K562 (cell line): ENCODE measurements at regions not wholly inside any gene's neighbourhood (a gene's known extent, or its start where the extent isn't known, plus 50 kb on each side); places are given as distances from the start of the nearest gene placed in this dataset.

ENCODE experiments used
- ATAC-seq: fragments of 200-7000 bp; cut with Tn5 transposase; 3 replicates; pipeline ENCODE4 v1.9.1; 2020; ENCODE audit warnings: moderate library complexity
- BruUV-seq: library from RNA; stranded (reverse); fragments of 400-500 nt; replicated peaks from 2 replicates; lab custom pipeline; 2021; lab: Mats Ljungman, UMichigan
- CTCF ChIA-PET: fragments of 300-600 bp; formaldehyde crosslinking; extraction: SDS; loops from one replicate; lab custom pipeline; 2021; ENCODE audit warnings: low intra/inter-chr PET ratio; lab: Yijun Ruan, JAX
- POLR2A ChIA-PET: fragments of 300-600, 350-650 bp; sonication (Branson Sonifier 250); formaldehyde crosslinking; extraction: SDS; loops from one replicate; lab custom pipeline; 2021; ENCODE audit warnings: antibody characterized with exemption, inconsistent platforms; lab: Yijun Ruan, JAX
- DNase-seq, 4 experiments: peaks; one replicate each; pipeline versions ENCODE4 v3.0.0 to v3.0.0-alpha.2; 2011 to 2018; ENCODE audit warnings: low spot score in 3 of 4, mixed read lengths in 3 of 4; ENCODE audit errors: extremely low read depth in 1 of 4
- FAIRE-seq: peaks from 2 replicates; lab custom pipeline; 2011; peaks lifted over from hg19 to GRCh38; lab: Jason Lieb, UNC
- H2AFZ ChIP-seq: 2 replicates; pipeline ENCODE4 v1.6.0; 2011; ENCODE audit warnings: low read depth, low read length, control low read depth, inconsistent platforms
- H3K27ac ChIP-seq: fragments of 200-600 bp; 3 replicates; pipeline ENCODE4 v1.8.0; 2011; ENCODE audit warnings: low read depth, mild to moderate bottlenecking, control low read depth, inconsistent platforms, low read length, moderate library complexity, mixed read lengths; ENCODE audit errors: extremely low read depth
- H3K27me3 ChIP-seq, 2 experiments: fragments of 300-600 bp in 1 of 2; 2 replicates in 1 of 2; 3 replicates in 1 of 2; pipeline versions ENCODE4 v1.6.0 to v1.8.0; 2011; ENCODE audit warnings: inconsistent platforms in 2 of 2, low read length in 2 of 2, mild to moderate bottlenecking in 1 of 2, mixed read lengths in 1 of 2, moderate library complexity in 1 of 2; ENCODE audit not compliant: control insufficient read depth in 2 of 2, insufficient read depth in 2 of 2
- H3K36me3 ChIP-seq: fragments of 300-600 bp; 3 replicates; pipeline ENCODE4 v1.8.0; 2011; ENCODE audit warnings: mild to moderate bottlenecking, low read length, inconsistent platforms; ENCODE audit not compliant: control insufficient read depth, insufficient read depth
- H3K4me1 ChIP-seq, 2 experiments: fragments of 200-600 bp in 1 of 2; replicated peaks in 1 of 2; 2 replicates in 1 of 2; 3 replicates in 1 of 2; pipeline versions ENCODE4 v1.5.1 to v1.8.0; 2011; ENCODE audit warnings: inconsistent platforms in 2 of 2, low read length in 2 of 2, mild to moderate bottlenecking in 1 of 2, mixed read lengths in 1 of 2, moderate library complexity in 1 of 2; ENCODE audit not compliant: control insufficient read depth in 2 of 2, insufficient read depth in 2 of 2
- H3K4me2 ChIP-seq: 2 replicates; pipeline ENCODE4 v1.6.1; 2011; ENCODE audit warnings: low read length, control low read depth, inconsistent platforms, mixed read lengths; ENCODE audit not compliant: insufficient read depth
- H3K4me3 ChIP-seq: fragments of 200-600 bp; sonication (generic), shearing (Covaris generic); 2 replicates; pipeline ENCODE4 v1.5.1; 2016; ENCODE audit warnings: control low read depth, inconsistent platforms
- H3K79me2 ChIP-seq: fragments of 200-600 bp; 3 replicates; pipeline ENCODE4 v1.8.0; 2011; ENCODE audit warnings: low read length, inconsistent platforms; ENCODE audit not compliant: control insufficient read depth, insufficient read depth
- H3K9ac ChIP-seq, 2 experiments: 2 replicates each; pipeline versions ENCODE4 v1.6.0 to v1.6.1; 2011; ENCODE audit warnings: low read depth in 2 of 2, low read length in 2 of 2, control low read depth in 1 of 2, inconsistent platforms in 1 of 2, mild to moderate bottlenecking in 1 of 2, mixed read lengths in 1 of 2; ENCODE audit not compliant: insufficient read depth in 1 of 2
- H3K9me1 ChIP-seq: one replicate; pipeline ENCODE4 v1.6.0; 2011; ENCODE audit warnings: inconsistent platforms, mild to moderate bottlenecking, low read length, moderate library complexity; ENCODE audit not compliant: control insufficient read depth, insufficient read depth
- H3K9me3 ChIP-seq: replicated peaks from 2 replicates; pipeline ENCODE4 v1.5.1; 2011; ENCODE audit warnings: low read depth, low read length, inconsistent platforms; ENCODE audit not compliant: control insufficient read depth, insufficient read depth
- H4K20me1 ChIP-seq: replicated peaks from 2 replicates; pipeline ENCODE4 v1.6.1; 2011; ENCODE audit warnings: low read length, inconsistent platforms, mixed read lengths; ENCODE audit not compliant: control insufficient read depth, insufficient read depth
- FOXJ2 ChIP-seq: fragments of 200-800 bp; sonication (Bioruptor generic); IDR thresholded peaks from 2 replicates; pipeline ENCODE4 v1.6.1; 2016; ENCODE audit warnings: missing genetic modification characterization, missing compliant biosample characterization
- HEY1 ChIP-seq: fragments of 250-450 bp; sonication (Bioruptor Pico); IDR thresholded peaks from 2 replicates; pipeline ENCODE4 v1.5.0; 2020; ENCODE audit warnings: mild to moderate bottlenecking, moderate library complexity, borderline replicate concordance
- RBM14 ChIP-seq: fragments of 200-400 bp; formaldehyde crosslinking; IDR thresholded peaks from 2 replicates; pipeline ENCODE4 v1.6.1; 2018; ENCODE audit warnings: low read depth, mild to moderate bottlenecking, low read length, moderate library complexity, borderline replicate concordance; ENCODE audit not compliant: insufficient read depth
- TFAM ChIP-seq: fragments of 250-450 bp; sonication (Bioruptor Pico); conservative IDR thresholded peaks from 2 replicates; pipeline ENCODE4 v1.5.0; 2021; ENCODE audit warnings: mild to moderate bottlenecking, moderate library complexity
- ZNF212 ChIP-seq: fragments of 450-650 bp; formaldehyde crosslinking; IDR thresholded peaks from 2 replicates; pipeline ENCODE4 v1.4.0; 2020; ENCODE audit warnings: mild to moderate bottlenecking
- WGBS: fragments of 100-300 bp; shearing (Covaris generic); methylation state at CpG from one replicate; pipeline ENCODE4 v1.1.6; 2016; ENCODE audit warnings: low coverage, mixed read lengths; ENCODE audit not compliant: insufficient coverage; ENCODE audit errors: missing lambda C conversion rate; 5-methylcytosine and 5-hydroxymethylcytosine counted together
- in situ Hi-C: fragments of 300-500 bp; cut with MboI; formaldehyde crosslinking; loops from 4 replicates; pipeline ENCODE4 v1.15.0; 2018; ENCODE audit warnings: inconsistent platforms, mixed read lengths
- intact Hi-C: fragments of 100-400 bp; cut with micrococcal nuclease; formaldehyde crosslinking; loops from 2 replicates; pipeline ENCODE4 v1.14.2; 2022
- TF ChIP-seq, protein P1 (sequence below): fragments of 450-650 bp; IDR thresholded peaks from 2 replicates; pipeline ENCODE4 v1.6.1; 2018; ENCODE audit not compliant: partially characterized antibody
- TF ChIP-seq, protein P2 (sequence below): fragments of 450-650 bp; IDR thresholded peaks from 2 replicates; pipeline ENCODE4 v1.6.1; 2016; ENCODE audit warnings: antibody characterized with exemption
- TF ChIP-seq, protein P3 (sequence below), 2 experiments: fragments of 200-800 bp in 1 of 2; sonication (Bioruptor generic) in 1 of 2; sonication (generic) in 1 of 2; formaldehyde crosslinking in 1 of 2; IDR thresholded peaks in 1 of 2; conservative IDR thresholded peaks in 1 of 2; 2 replicates each; pipeline versions ENCODE4 v1.5.0 to v1.6.1; 2016 to 2020; ENCODE audit warnings: missing compliant biosample characterization in 1 of 2, missing genetic modification characterization in 1 of 2, missing genetic modification reagents in 1 of 2

DNA sequence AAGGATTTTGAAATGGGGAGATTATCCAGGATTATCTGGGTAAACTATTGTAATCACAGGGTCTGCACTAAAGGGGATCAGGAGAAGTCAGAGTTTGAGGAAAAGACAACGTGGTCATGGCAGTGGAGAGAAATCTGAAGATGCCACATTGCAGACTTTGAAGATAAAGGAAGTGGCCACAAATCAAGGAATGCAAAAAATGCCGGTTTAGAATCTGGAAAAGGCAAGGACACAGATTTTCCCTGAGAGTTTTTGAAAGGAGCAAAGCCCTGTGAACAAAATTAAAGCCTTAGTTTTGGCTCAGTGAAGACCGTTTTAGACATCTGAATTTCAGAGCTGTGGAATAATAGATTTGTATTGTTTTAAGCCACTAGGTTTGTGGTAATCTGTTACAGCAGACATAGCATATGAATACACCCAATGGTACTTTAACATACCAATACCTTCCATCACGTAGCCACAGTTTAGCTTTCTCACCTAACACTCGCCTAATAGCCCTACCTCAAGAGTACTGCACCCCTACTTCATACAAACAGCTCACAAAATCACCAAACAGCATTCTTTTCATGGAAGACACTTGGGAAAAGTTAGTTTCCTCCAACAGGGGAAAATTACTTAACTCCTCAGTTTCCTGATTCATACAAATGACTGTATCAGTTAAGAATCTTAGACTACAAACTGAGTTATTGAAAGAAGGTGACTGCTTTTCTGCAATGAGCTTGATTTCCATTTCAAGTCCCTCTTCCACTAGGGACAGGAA lies 446.5 kb downstream of the INHBA start (continued):
- TF ChIP-seq, protein P1, sequence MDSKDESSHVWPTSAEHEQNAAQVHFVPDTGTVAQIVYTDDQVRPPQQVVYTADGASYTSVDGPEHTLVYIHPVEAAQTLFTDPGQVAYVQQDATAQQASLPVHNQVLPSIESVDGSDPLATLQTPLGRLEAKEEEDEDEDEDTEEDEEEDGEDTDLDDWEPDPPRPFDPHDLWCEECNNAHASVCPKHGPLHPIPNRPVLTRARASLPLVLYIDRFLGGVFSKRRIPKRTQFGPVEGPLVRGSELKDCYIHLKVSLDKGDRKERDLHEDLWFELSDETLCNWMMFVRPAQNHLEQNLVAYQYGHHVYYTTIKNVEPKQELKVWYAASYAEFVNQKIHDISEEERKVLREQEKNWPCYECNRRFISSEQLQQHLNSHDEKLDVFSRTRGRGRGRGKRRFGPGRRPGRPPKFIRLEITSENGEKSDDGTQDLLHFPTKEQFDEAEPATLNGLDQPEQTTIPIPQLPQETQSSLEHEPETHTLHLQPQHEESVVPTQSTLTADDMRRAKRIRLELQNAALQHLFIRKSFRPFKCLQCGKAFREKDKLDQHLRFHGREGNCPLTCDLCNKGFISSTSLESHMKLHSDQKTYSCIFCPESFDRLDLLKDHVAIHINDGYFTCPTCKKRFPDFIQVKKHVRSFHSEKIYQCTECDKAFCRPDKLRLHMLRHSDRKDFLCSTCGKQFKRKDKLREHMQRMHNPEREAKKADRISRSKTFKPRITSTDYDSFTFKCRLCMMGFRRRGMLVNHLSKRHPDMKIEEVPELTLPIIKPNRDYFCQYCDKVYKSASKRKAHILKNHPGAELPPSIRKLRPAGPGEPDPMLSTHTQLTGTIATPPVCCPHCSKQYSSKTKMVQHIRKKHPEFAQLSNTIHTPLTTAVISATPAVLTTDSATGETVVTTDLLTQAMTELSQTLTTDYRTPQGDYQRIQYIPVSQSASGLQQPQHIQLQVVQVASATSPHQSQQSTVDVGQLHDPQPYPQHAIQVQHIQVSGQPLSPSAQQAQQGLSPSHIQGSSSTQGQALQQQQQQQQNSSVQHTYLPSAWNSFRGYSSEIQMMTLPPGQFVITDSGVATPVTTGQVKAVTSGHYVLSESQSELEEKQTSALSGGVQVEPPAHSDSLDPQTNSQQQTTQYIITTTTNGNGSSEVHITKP, result no peak

DNA sequence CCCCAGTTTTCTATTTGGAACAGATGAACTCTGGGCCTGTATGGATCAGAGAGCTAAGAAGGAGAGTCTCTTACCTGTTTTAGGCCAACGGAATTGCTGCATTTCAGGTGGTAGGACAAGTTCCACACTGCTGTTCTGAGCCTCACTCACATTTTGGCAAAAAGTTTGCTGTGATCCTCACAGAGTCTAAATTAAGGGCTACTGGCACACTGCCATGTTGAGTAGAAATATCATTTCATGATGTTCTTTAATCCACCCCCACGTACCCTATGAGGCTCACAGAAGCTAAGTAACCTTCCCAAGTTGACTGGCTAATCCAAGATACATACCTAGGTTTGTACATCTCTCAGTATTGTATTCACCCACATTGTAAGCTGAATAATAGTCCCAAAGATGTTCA lies 447.2 kb downstream of the INHBA start:
- intact Hi-C loops (no loop called here), in situ Hi-C loops (loop anchor here (10.0 kb wide), 1 partner anchor 751 kb away; no protein-coding TSS in a partner anchor)
- 0% methylated on average over 1 of the region's 2 CpGs for WGBS
- Histone ChIP-seq H3K79me2 (no peaks in the 10 kb centered on the region), H4K20me1 (no peaks in the 10 kb centered on the region), H3K27ac (no peak overlapping the region), H3K4me1 (no peaks in the 10 kb centered on the region), H3K4me3 (no peak overlapping the region), H3K9me1 (no peaks in the 10 kb centered on the region), H2AFZ (no peak overlapping the region), H3K27me3 (no peaks in the 10 kb centered on the region), H3K36me3 (no peaks in the 10 kb centered on the region), H3K9ac (no peak overlapping the region), H3K9me3 (no peaks in the 10 kb centered on the region), H3K4me2 (no peak overlapping the region)
- POLR2A ChIA-PET, result interaction anchor here (0.7 kb wide), 1 partner anchor 24 kb away, joined by 3 read pairs; no protein-coding TSS in a partner anchor
- no peak for ATAC-seq
- DNase-seq, result no peak
- BruUV-seq, result no TSS peak
- TF ChIP-seq FOXJ2 (tag) (no peak), RBM14 (no peak), ZNF212 (CRISPR knock-in tag) (no peak), HEY1 (no peak), TFAM (CRISPR knock-in tag) (no peak)
- TF ChIP-seq, protein P2, sequence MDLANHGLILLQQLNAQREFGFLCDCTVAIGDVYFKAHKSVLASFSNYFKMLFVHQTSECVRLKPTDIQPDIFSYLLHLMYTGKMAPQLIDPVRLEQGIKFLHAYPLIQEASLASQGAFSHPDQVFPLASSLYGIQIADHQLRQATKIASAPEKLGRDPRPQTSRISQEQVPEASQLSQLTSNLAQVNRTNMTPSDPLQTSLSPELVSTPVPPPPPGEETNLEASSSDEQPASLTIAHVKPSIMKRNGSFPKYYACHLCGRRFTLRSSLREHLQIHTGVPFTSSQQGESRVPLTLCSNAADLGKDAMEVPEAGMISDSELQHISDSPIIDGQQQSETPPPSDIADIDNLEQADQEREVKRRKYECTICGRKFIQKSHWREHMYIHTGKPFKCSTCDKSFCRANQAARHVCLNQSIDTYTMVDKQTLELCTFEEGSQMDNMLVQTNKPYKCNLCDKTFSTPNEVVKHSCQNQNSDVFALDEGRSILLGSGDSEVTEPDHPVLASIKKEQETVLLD, result no peak
- TF ChIP-seq, protein P3, sequence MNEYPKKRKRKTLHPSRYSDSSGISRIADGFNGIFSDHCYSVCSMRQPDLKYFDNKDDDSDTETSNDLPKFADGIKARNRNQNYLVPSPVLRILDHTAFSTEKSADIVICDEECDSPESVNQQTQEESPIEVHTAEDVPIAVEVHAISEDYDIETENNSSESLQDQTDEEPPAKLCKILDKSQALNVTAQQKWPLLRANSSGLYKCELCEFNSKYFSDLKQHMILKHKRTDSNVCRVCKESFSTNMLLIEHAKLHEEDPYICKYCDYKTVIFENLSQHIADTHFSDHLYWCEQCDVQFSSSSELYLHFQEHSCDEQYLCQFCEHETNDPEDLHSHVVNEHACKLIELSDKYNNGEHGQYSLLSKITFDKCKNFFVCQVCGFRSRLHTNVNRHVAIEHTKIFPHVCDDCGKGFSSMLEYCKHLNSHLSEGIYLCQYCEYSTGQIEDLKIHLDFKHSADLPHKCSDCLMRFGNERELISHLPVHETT (CRISPR knock-in tag; conservative IDR thresholded peaks at IDR 0.05 in 1 of 2, IDR thresholded peaks at IDR 0.05 in 1 of 2), result no peak
- FAIRE-seq, result no peak
- CTCF ChIA-PET, result no interaction called here
